Esophagus squamous epithelium (tissue), 4 donors: ENCODE measurements at regions not wholly inside any gene's neighbourhood (a gene's known extent, or its start where the extent isn't known, plus 50 kb on each side); places are given as distances from the start of the nearest gene placed in this dataset.

Experiments
- CTCF ChIP-seq, 6 experiments: fragments of 450-650 bp in 4 of 6; fragments of 200-600 bp in 2 of 6; sonication (generic) in 2 of 6; IDR thresholded peaks; one replicate each; pipeline ENCODE4 v1.5.1; 2016 to 2019; ENCODE audit warnings: antibody characterized with exemption in 6 of 6, mild to moderate bottlenecking in 4 of 6, moderate library complexity in 4 of 6
- POLR2A ChIP-seq, 4 donors: fragments of 450-650 bp; IDR thresholded peaks; one replicate each; pipeline ENCODE4 v1.6.1; 2017; ENCODE audit warnings: antibody characterized with exemption in 4 of 4, mild to moderate bottlenecking in 4 of 4, moderate library complexity in 3 of 4

GRCh38 chr11:22106566-22106965 lies 86.3 kb upstream of the ANO5 start:
- TF ChIP-seq POLR2A (IDR thresholded peaks at IDR 0.05) (no peak), CTCF (IDR thresholded peaks at IDR 0.05) (no peak)
